ENCODE measurements at regions not wholly inside any gene's neighbourhood (a gene's known extent, or its start where the extent isn't known, plus 50 kb on each side); places are given as distances from the start of the nearest gene placed in this dataset.

GRCh38 chr18:76219023-76219422, 276.0 kb downstream of the ZNF516 start:
- no peak overlapping the region for H2AFZ ChIP-seq (ENCODE audit: low read depth, low read length)
- no peaks in the 10 kb centered on the region for H3K36me3 ChIP-seq (ENCODE audit: insufficient read depth, low read length)
- no peak overlapping the region for H3K27ac ChIP-seq (ENCODE audit: low read depth, low read length)
- no peak overlapping the region for H3K4me2 ChIP-seq (ENCODE audit: low read length)
- H4K20me1 ChIP-seq (ENCODE audit: insufficient read depth, low read length): no peaks in the 10 kb centered on the region
- DNase-seq (ENCODE audit: low read depth) (no peak), FAIRE-seq (no peak)
- H3K36me3 Mint-ChIP-seq (ENCODE audit: low read depth, unreplicated experiment): no peaks in the 10 kb centered on the region
- H3K4me3 Mint-ChIP-seq (ENCODE audit: unreplicated experiment): no peak overlapping the region
- H3K27me3 ChIP-seq (ENCODE audit: insufficient read depth, low read length): no peaks in the 10 kb centered on the region
- H3K79me2 ChIP-seq (ENCODE audit: insufficient read depth, low read length): no peaks in the 10 kb centered on the region
- H3K4me1 Mint-ChIP-seq (ENCODE audit: low read depth, unreplicated experiment): no peaks in the 10 kb centered on the region
- H3K9me3 ChIP-seq (ENCODE audit: insufficient read depth, low read depth, low read length): no peaks in the 10 kb centered on the region
- TF ChIP-seq EZH2 (IDR thresholded peaks at IDR 0.05; ENCODE audit: insufficient read depth, low read length): no peak
- peaks cover 17% of the 10 kb centered on the region for H3K27me3 Mint-ChIP-seq (ENCODE audit: low read depth, unreplicated experiment)
- H3K9ac ChIP-seq (ENCODE audit: low read length): no peak overlapping the region
- no peaks in the 10 kb centered on the region for H3K9me3 Mint-ChIP-seq (ENCODE audit: unreplicated experiment)
- no peak overlapping the region for H3K4me3 ChIP-seq (ENCODE audit: insufficient read depth, low read depth, low read length)
- H3K4me1 ChIP-seq (ENCODE audit: insufficient read depth, low read length): no peaks in the 10 kb centered on the region
- H3K27ac Mint-ChIP-seq (ENCODE audit: unreplicated experiment): no peak overlapping the region

- Mint-ChIP-seq H3K4me1 (ENCODE audit: low read depth, unreplicated experiment) (no peaks in the 10 kb centered on the region), H3K4me3 (ENCODE audit: unreplicated experiment) (no peak overlapping the region), H3K27me3 (ENCODE audit: low read depth, unreplicated experiment) (peaks cover 11% of the 10 kb centered on the region), H3K9me3 (ENCODE audit: unreplicated experiment) (no peaks in the 10 kb centered on the region), H3K36me3 (ENCODE audit: low read depth, unreplicated experiment) (no peaks in the 10 kb centered on the region), H3K27ac (ENCODE audit: unreplicated experiment) (no peak overlapping the region)
- Histone ChIP-seq H3K9me3 (ENCODE audit: insufficient read depth, low read depth, low read length) (no peaks in the 10 kb centered on the region), H3K36me3 (ENCODE audit: insufficient read depth, low read length) (no peaks in the 10 kb centered on the region), H3K4me3 (ENCODE audit: insufficient read depth, low read depth, low read length) (no peak overlapping the region), H2AFZ (ENCODE audit: low read depth, low read length) (no peak overlapping the region), H3K4me1 (ENCODE audit: insufficient read depth, low read length) (no peaks in the 10 kb centered on the region), H3K27ac (ENCODE audit: low read depth, low read length) (no peak overlapping the region), H4K20me1 (ENCODE audit: insufficient read depth, low read length) (no peaks in the 10 kb centered on the region), H3K4me2 (ENCODE audit: low read length) (no peak overlapping the region), H3K9ac (ENCODE audit: low read length) (no peak overlapping the region), H3K27me3 (ENCODE audit: insufficient read depth, low read length) (no peaks in the 10 kb centered on the region), H3K79me2 (ENCODE audit: insufficient read depth, low read length) (no peaks in the 10 kb centered on the region)
- TF ChIP-seq CTCF (IDR thresholded peaks at IDR 0.05; ENCODE audit: insufficient read depth, low read depth, low read length): no peak
- TF ChIP-seq EZH2 (IDR thresholded peaks at IDR 0.05; ENCODE audit: insufficient read depth, low read length): no peak
- DNase-seq (ENCODE audit: low read depth) (no peak), FAIRE-seq (no peak)
These were observed 278.9 kb downstream of the ZNF516 start for GRCh38 chr18:76216096-76216495.

- peaks cover 2% of the 10 kb centered on the region for H3K36me3 Mint-ChIP-seq (ENCODE audit: low read depth, unreplicated experiment)
- H3K4me3 Mint-ChIP-seq (ENCODE audit: unreplicated experiment): no peak overlapping the region
These were observed 281.1 kb downstream of the ZNF516 start for GRCh38 chr18:76213991-76214390.

More at GRCh38 chr18:76213991-76214390, 281.1 kb downstream of the ZNF516 start:
- H3K36me3 ChIP-seq (ENCODE audit: insufficient read depth, low read length): no peaks in the 10 kb centered on the region
- H2AFZ ChIP-seq (ENCODE audit: low read depth, low read length): no peak overlapping the region
- TF ChIP-seq EZH2 (IDR thresholded peaks at IDR 0.05; ENCODE audit: insufficient read depth, low read length) (no peak), CTCF (IDR thresholded peaks at IDR 0.05; ENCODE audit: insufficient read depth, low read depth, low read length) (no peak)
- no peak overlapping the region for H3K9ac ChIP-seq (ENCODE audit: low read length)
- no peaks in the 10 kb centered on the region for H4K20me1 ChIP-seq (ENCODE audit: insufficient read depth, low read length)
- H3K27me3 ChIP-seq (ENCODE audit: insufficient read depth, low read length): no peaks in the 10 kb centered on the region
- no peak overlapping the region for H3K27ac ChIP-seq (ENCODE audit: low read depth, low read length)
- H3K27ac Mint-ChIP-seq (ENCODE audit: unreplicated experiment): no peak overlapping the region
- FAIRE-seq (no peak), DNase-seq (ENCODE audit: low read depth) (no peak)
- no peaks in the 10 kb centered on the region for H3K9me3 ChIP-seq (ENCODE audit: insufficient read depth, low read depth, low read length)
- H3K27me3 Mint-ChIP-seq (ENCODE audit: low read depth, unreplicated experiment): peaks cover 9% of the 10 kb centered on the region
- no peaks in the 10 kb centered on the region for H3K9me3 Mint-ChIP-seq (ENCODE audit: unreplicated experiment)
- peaks cover 3% of the 10 kb centered on the region for H3K4me1 Mint-ChIP-seq (ENCODE audit: low read depth, unreplicated experiment)
- no peak overlapping the region for H3K4me3 ChIP-seq (ENCODE audit: insufficient read depth, low read depth, low read length)
- no peaks in the 10 kb centered on the region for H3K79me2 ChIP-seq (ENCODE audit: insufficient read depth, low read length)
- H3K4me1 ChIP-seq (ENCODE audit: insufficient read depth, low read length): peaks cover 2% of the 10 kb centered on the region
- no peak overlapping the region for H3K4me2 ChIP-seq (ENCODE audit: low read length)

Data from astrocyte (in vitro differentiated cells and primary cell).